Large intestine (tissue), 3 donors: ENCODE measurements at regions not wholly inside any gene's neighbourhood (a gene's known extent, or its start where the extent isn't known, plus 50 kb on each side); places are given as distances from the start of the nearest gene placed in this dataset.
A peak's percentile ranks its signal among the peaks of the same experiment; 100 is the strongest.

Source experiments
- DNase-seq, 2 donors: peaks; one replicate each; pipeline versions ENCODE4 v3.0.0 to v3.0.0-alpha.2; 2013
- H3K27ac ChIP-seq: one replicate; pipeline ENCODE4 v1.5.1; 2013; ENCODE audit warnings: low read length
- H3K27me3 ChIP-seq: 2 replicates; pipeline ENCODE4 v1.6.1; 2013; ENCODE audit warnings: low read length; ENCODE audit not compliant: control insufficient read depth, insufficient read depth
- H3K36me3 ChIP-seq: 2 replicates; pipeline ENCODE4 v1.6.1; 2013; ENCODE audit warnings: low read length; ENCODE audit not compliant: control insufficient read depth, insufficient read depth
- H3K4me1 ChIP-seq: one replicate; pipeline ENCODE4 v1.6.1; 2013; ENCODE audit warnings: low read length; ENCODE audit not compliant: control insufficient read depth, insufficient read depth
- H3K4me3 ChIP-seq: one replicate; pipeline ENCODE4 v1.5.1; 2013; ENCODE audit warnings: low read length
- H3K9me3 ChIP-seq: one replicate; pipeline ENCODE4 v1.6.1; 2013; ENCODE audit warnings: mild to moderate bottlenecking, low read depth, low read length, moderate library complexity; ENCODE audit not compliant: control insufficient read depth
- WGBS: methylation state at CpG from one replicate; pipeline ENCODE4 v1.1.5; 2013; ENCODE audit warnings: low lambda C conversion rate; ENCODE audit not compliant: insufficient coverage; 5-methylcytosine and 5-hydroxymethylcytosine counted together

DNA sequence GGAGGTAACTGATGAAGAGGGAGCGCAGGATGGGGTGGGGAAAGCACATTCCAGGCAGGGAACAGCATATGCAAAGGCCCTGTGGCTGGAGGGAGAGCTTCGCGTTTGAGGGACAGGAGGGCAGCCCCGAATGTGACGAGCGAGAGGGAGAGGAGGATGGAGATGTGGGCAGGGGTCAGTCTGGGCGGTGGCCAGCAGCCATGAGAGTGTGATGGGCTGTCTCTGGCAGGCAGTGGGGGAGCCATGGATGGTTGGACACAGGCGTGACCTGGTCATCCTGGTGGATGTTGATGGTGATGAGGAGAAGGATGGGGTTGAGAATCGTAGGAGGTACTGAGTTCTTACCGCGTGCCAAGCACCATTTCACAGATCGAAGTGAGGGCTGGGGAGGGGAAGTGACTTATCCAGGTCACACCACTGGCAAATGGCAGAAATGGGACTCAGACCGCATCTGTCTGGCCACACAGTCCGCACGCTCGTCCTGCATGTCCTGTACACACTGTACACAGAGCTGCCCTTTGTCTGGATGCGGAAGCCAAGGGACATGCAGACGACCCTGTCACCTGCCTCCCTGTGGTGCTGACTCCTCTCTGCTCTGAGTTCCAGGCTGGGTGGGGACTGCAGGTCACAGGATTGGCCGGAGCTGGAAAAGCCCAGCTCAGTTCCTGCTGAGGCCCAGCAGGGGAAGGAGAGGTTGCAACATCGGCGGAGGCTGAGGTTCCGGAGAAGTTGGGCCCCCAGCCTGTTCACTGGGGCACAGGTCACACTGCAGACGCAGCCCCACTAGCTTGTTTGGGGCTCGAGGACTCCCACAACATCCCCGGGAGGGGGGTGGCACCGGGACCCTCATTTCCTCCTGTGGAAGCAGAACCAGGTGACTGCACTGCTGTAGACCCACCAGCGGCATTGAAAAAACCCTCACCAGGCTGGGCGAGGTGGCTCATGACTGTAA lies 165.6 kb upstream of the IER5L start:
- no peaks in the 10 kb centered on the region for H3K9me3 ChIP-seq
- peaks cover 20% of the 10 kb centered on the region for H3K4me1 ChIP-seq
- H3K36me3 ChIP-seq = no peaks in the 10 kb centered on the region
- peak overlapping the region; percentile 79 for H3K27ac ChIP-seq
- WGBS = 100% methylated on average over 5 of the region's 28 CpGs
- peak; percentile 91 to 95 for DNase-seq
- H3K27me3 ChIP-seq = no peaks in the 10 kb centered on the region
- H3K4me3 ChIP-seq = no peak overlapping the region

DNA sequence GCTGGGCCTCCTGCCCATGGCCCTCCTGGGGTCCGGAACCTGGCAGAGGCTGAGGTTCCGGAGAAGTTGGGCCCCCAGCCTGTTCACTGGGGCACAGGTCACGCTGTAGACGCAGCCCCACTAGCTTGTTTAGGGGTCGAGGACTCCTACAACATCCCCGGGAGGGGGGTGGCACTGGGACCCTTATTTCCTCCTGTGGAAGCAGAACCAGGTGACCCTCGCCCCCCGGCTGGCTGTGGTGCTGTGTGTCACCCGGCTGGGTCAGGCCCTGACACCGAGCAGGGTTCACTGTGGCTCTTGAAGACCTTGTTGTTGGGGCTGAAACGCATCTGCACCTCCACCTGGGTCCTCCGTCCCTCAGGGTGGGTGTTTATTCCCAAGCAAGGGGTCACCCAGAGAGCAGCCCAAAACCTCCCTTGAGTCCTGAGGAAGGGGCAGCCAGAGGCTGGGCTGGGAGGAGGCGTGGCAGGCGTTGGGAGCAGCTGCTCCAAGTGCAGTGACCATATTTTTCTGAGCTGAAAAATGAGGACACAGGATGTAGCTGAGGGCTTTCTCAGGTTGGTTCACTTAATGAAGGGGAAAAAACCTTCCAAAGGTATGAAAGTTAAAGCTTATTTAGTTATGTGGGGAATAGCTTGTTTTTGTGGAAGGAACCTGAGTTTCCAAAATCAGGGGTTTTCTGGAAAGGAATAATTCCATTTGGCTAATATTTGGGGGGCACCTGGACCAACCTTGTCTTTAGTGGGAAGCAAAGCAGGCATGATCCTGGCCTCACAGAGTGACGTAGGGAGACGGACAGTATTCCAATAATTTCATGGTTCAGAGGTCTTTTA lies 164.7 kb upstream of the IER5L start:
- no peak overlapping the region for H3K4me3 ChIP-seq
- H3K9me3 ChIP-seq = no peaks in the 10 kb centered on the region
- 100% methylated on average over 1 of the region's 16 CpGs for WGBS
- no peaks in the 10 kb centered on the region for H3K27me3 ChIP-seq
- no peaks in the 10 kb centered on the region for H3K36me3 ChIP-seq
- peaks cover 20% of the 10 kb centered on the region for H3K4me1 ChIP-seq
- peak overlapping the region; percentile 79 for H3K27ac ChIP-seq
- no peak for DNase-seq

DNA sequence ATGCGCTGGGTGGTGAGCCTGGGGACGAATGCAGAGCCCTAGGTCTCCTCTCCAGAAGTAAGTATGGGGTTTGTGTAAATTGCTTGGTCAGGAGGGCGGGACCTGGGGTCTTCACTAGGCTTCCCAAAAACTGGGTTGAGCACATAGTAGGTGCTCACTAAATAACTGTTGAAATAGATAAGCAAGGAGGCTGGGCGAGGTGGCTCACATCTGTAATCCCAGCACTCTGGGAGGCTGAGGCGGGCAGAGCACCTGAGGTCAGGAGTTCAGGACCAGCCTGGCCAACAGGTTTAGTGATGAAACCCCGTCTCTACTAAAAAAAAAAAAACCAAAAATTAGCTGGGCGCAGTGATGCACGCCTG lies 163.9 kb upstream of the IER5L start:
- H3K27me3 ChIP-seq = no peaks in the 10 kb centered on the region
- WGBS = no CpG with 5 or more reads among the region's 8 CpGs
- H3K4me1 ChIP-seq = peaks cover 23% of the 10 kb centered on the region

DNA sequence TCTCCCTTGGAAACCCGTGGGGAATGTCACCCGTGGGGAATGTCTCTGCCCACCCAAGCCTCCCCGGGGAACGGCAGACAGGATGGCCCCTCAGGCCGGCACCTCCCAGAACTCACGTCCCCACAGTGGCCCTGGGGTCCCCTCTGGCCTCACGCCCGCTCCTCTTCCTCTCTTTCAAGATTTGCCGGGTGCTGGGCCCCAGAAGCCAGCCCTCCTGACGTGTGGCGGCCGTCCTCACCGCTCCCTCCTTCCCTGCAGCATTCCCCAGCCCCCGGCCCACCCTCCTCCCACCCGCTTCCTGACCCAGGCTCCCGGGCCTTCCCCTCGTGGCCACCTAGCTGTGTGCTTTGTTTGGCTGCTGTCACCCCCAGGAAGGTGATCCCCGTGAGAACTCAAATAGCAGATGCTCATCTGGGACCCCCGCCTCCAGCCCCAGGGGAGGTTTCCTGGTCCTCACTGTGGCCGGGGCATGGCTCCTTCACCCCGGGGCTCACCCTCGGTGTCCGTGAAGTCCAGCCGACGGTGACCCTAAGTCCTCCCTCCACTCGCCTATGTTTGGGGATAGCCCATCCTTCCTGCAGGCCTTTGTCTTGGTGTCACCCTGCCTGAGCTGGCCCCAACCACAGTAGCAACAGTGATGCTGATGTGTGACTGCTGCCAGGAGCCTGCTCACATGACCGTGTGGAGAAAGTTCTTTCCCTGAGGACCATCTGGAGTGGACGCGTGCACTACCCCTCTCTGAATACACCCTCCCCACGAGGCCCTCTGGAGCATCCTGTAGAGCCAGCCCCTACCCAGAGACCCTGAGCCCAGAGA lies 163.3 kb upstream of the IER5L start:
- peaks cover 3% of the 10 kb centered on the region for H3K9me3 ChIP-seq
- no peak overlapping the region for H3K4me3 ChIP-seq
- H3K27ac ChIP-seq = no peak overlapping the region
- no peak for DNase-seq
- H3K36me3 ChIP-seq = no peaks in the 10 kb centered on the region
- WGBS = no CpG with 5 or more reads among the region's 30 CpGs
- peaks cover 26% of the 10 kb centered on the region for H3K4me1 ChIP-seq
- H3K27me3 ChIP-seq = no peaks in the 10 kb centered on the region

More for the DNA sequence above, 163.9 kb upstream of the IER5L start:
- H3K4me3 ChIP-seq = no peak overlapping the region
- peaks cover 3% of the 10 kb centered on the region for H3K9me3 ChIP-seq
- no peak overlapping the region for H3K27ac ChIP-seq
- no peaks in the 10 kb centered on the region for H3K36me3 ChIP-seq
- no peak for DNase-seq

DNA sequence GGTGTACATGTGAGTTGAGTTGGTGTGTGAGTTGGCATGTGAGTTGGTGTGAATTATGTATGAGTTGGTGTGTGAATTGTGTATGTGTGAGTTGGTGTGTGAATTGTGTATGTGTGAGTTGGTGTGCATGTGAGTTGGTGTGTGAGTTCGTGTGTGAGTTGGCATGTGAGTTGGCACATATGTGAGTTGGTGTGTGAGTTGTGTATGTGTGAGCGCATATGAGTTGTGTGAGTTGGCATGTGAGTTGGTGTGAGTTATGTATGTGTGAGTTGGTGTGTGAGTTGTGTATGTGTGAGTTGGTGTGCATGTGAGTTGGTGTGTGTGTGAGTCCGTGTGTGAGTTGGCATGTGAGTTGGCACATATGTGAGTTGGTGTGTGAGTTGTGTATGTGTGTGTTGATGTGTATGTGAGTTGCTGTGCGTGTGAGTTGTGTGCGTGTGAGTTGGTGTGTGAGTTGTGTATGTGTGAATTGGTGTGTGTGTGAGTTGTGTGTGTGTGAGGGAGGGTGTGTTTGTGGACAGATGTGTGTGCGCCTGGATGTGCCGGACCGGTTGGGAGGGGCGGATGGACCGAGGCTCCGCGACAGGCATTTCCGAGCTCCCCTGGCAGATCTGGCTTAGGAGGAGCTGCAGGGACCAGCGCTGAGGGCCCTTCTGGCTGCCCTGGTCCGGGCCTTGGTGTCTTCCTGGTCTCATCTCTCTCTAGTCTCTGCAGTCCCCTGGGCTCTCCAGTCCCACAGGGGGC lies 162.5 kb upstream of the IER5L start:
- no peak for DNase-seq
- 100% methylated on average over 1 of the region's 15 CpGs for WGBS
- H3K36me3 ChIP-seq = no peaks in the 10 kb centered on the region
- peaks cover 34% of the 10 kb centered on the region for H3K4me1 ChIP-seq
- no peak overlapping the region for H3K27ac ChIP-seq
- no peaks in the 10 kb centered on the region for H3K27me3 ChIP-seq
- H3K4me3 ChIP-seq = no peak overlapping the region
- peaks cover 3% of the 10 kb centered on the region for H3K9me3 ChIP-seq

DNA sequence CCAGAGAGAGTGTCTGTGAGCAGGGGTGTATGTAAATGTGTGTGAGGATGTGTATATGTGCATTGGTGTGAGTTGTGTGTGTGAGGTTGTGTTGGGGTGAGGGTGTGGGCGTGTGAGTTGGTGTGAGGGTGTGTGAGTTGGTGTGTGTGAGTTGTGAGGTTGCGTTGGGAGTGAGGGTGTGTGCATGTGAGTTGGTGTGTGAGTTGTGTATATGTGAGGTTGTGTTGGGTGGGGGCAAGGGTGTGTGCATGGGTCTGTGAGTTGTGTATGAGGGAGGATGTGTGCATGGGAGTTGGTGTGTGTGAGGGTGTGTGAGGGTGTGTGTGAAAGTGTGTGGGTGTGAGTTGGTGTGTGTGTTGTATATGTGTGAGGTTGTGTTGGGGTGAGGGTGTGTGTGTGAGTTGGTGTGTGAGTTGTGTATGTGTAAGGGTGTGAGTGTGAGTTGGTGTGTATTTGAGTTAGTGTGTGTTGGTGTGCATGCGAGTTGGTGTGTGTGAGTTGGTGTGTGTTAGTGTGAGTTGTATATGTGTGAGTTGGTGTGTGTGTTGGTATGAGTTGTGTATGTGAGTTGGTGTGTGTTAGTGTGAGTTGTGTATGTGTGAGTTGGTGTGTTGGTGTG lies 161.6 kb upstream of the IER5L start:
- H3K4me3 ChIP-seq = no peak overlapping the region
- DNase-seq = no peak
- no CpG with 5 or more reads among the region's 3 CpGs for WGBS

DNA sequence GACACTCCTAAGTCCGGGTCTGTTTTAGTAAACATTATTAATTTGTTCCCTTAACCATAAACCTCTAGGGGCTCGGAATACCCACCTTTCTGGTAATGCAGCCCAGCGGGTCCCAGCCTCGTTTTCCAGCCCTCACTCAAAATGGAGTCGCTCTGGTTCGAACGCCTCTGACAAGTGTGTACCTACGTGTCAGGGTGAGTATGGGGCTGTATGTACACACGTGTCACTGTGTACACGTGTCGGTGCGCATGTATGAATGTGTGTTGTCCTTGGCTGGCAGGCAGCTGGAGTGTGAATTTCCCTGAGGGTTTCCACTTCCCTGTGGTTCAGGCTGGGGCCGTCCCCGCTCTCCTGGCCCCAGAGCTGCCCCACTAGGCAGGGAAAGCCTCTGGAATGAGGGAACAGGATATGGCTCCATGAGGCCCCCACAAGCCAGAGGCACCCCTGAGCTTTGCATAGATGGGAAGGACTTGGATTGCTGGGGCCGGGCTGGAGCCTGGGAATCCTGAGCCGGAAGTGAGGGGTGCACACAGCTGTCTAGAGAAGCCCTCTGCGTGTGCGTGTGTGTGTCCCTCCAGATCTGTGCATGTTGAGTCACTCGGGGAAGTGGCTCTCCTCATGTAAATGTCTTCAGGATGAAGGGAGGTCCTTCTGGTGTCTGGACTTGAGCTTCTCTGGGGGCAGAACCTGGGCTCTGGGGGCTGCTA lies 160.8 kb upstream of the IER5L start:
- H3K9me3 ChIP-seq = peaks cover 3% of the 10 kb centered on the region
- peak in 1 of 2 donors; percentile 40 for DNase-seq
- no peak overlapping the region for H3K4me3 ChIP-seq
- H3K36me3 ChIP-seq = no peaks in the 10 kb centered on the region
- H3K4me1 ChIP-seq = peaks cover 44% of the 10 kb centered on the region
- WGBS = 67% methylated on average over 1 of the region's 19 CpGs
- no peak overlapping the region for H3K27ac ChIP-seq
- no peaks in the 10 kb centered on the region for H3K27me3 ChIP-seq

More for the DNA sequence above, 161.6 kb upstream of the IER5L start:
- peaks cover 3% of the 10 kb centered on the region for H3K9me3 ChIP-seq
- H3K27ac ChIP-seq = no peak overlapping the region
- H3K4me1 ChIP-seq = peaks cover 41% of the 10 kb centered on the region
- no peaks in the 10 kb centered on the region for H3K27me3 ChIP-seq
- no peaks in the 10 kb centered on the region for H3K36me3 ChIP-seq

DNA sequence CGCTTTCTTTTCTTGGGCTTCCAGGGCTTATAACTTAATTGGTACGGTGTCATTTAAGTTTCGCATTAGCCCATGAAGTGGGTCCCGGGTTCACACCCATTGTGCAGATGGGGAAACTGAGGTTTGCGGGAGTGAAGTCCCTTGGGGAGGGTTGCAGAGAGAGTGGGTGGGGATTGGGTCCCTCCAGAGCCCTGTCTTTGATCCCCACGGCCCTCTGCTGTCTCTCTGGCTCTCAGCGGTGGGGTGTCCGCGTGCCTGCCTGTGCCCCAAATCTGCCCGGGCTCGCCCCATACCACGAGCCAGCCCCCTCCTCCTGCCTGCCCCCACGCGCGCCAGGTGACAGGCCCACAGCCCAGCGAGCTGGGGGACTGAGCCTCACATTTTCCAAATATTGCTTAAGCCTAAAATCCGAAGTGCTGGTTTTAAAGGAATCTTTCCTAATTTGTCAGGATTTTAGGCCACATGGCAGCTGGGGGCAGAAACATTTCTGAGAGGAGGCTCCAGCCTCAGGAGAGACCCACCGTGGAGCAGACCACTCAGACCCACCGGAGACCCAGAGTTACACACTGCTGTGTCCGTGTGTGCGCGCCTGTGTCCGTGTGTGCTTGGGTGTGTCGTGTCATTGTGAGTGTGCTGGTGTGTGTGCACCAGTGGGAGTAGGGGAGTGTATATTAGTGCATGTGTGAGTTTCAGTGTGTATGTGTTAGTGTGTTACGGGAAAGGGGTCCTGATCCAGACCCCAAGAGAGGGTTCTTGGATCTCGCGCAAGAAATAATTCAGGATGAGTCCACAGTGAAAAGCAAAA lies 159.5 kb upstream of the IER5L start:
- no peak for DNase-seq

More for the DNA sequence above, 159.5 kb upstream of the IER5L start:
- peaks cover 42% of the 10 kb centered on the region for H3K4me1 ChIP-seq
- no peaks in the 10 kb centered on the region for H3K27me3 ChIP-seq
- no peaks in the 10 kb centered on the region for H3K36me3 ChIP-seq
- no peak overlapping the region for H3K27ac ChIP-seq
- H3K9me3 ChIP-seq = peaks cover 3% of the 10 kb centered on the region
- 70% methylated on average over 2 of the region's 27 CpGs for WGBS
- peak overlapping the region; percentile 39 for H3K4me3 ChIP-seq
